Peyer's patch (tissue), 4 donors: ENCODE measurements at regions not wholly inside any gene's neighbourhood (a gene's known extent, or its start where the extent isn't known, plus 50 kb on each side); places are given as distances from the start of the nearest gene placed in this dataset.
"Not testable (repeated sequence)": the region's sequence is repeated elsewhere in the genome, so short reads cannot be mapped to it uniquely, and the experiment has no call there.

Experiments
- POLR2A ChIP-seq, 2 donors: fragments of 450-650 bp; IDR thresholded peaks; one replicate each; pipeline ENCODE4 v1.5.1; 2017; ENCODE audit warnings: antibody characterized with exemption in 2 of 2, mild to moderate bottlenecking in 2 of 2, moderate library complexity in 2 of 2
- TF ChIP-seq, protein P1 (sequence below), 6 experiments: fragments of 450-650 bp in 4 of 6; fragments of 200-600 bp in 2 of 6; sonication (generic) in 1 of 6; IDR thresholded peaks; one replicate each; pipeline ENCODE4 v1.5.1; 2017 to 2019; ENCODE audit warnings: antibody characterized with exemption in 6 of 6, mild to moderate bottlenecking in 3 of 6, moderate library complexity in 1 of 6

DNA sequence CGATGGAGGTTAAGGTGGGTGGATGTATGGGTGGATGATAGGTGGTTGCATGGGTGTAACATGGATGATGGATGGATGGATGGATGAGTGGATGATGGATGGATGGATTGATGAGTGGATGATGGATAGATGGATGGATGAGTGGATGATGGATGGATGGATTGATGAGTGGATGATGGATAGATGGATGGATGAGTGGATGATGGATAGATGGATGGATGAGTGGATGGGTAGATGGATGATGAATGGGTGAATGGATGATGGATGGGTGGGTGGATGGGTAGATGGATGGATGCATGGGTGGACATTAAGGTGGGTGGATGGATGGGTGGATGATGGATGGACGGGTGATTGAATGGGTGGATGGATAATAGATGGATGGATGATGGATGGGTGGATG, 136.5 kb upstream of the FOXD4L5 start:
- TF ChIP-seq, protein P1, sequence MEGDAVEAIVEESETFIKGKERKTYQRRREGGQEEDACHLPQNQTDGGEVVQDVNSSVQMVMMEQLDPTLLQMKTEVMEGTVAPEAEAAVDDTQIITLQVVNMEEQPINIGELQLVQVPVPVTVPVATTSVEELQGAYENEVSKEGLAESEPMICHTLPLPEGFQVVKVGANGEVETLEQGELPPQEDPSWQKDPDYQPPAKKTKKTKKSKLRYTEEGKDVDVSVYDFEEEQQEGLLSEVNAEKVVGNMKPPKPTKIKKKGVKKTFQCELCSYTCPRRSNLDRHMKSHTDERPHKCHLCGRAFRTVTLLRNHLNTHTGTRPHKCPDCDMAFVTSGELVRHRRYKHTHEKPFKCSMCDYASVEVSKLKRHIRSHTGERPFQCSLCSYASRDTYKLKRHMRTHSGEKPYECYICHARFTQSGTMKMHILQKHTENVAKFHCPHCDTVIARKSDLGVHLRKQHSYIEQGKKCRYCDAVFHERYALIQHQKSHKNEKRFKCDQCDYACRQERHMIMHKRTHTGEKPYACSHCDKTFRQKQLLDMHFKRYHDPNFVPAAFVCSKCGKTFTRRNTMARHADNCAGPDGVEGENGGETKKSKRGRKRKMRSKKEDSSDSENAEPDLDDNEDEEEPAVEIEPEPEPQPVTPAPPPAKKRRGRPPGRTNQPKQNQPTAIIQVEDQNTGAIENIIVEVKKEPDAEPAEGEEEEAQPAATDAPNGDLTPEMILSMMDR (IDR thresholded peaks at IDR 0.05) = not testable (repeated sequence)
- not testable (repeated sequence) for TF ChIP-seq POLR2A (IDR thresholded peaks at IDR 0.05)
